ENCODE measurements at regions not wholly inside any gene's neighbourhood (a gene's known extent, or its start where the extent isn't known, plus 50 kb on each side); places are given as distances from the start of the nearest gene placed in this dataset.

GRCh38 chr5:101393795-101394450 is 490.8 kb upstream of the ST8SIA4 start:
- Histone ChIP-seq H3K9me3 (no peaks in the 10 kb centered on the region), H3K4me1 (no peaks in the 10 kb centered on the region), H3K4me3 (no peak overlapping the region), H3K36me3 (ENCODE audit: low read depth, missing control alignments) (no peaks in the 10 kb centered on the region), H3K27ac (no peak overlapping the region), H3K27me3 (no peaks in the 10 kb centered on the region)
- TF ChIP-seq CTCF (IDR thresholded peaks at IDR 0.05) = no peak
- TF ChIP-seq POLR2A (IDR thresholded peaks at IDR 0.05) = no peak
- 68 to 78% methylated on average over 5 of the region's 5 CpGs for WGBS, 2 donors
- intact Hi-C loops (cut with DNase I; ENCODE audit: low total_unique reads) = no loop called here
- no peak for DNase-seq

- WGBS, 2 donors = 27 to 40% methylated on average over 4 of the region's 4 CpGs
- Histone ChIP-seq H3K27ac (no peak overlapping the region), H3K36me3 (ENCODE audit: low read depth, missing control alignments) (no peaks in the 10 kb centered on the region), H3K9me3 (no peaks in the 10 kb centered on the region), H3K4me3 (no peak overlapping the region), H3K4me1 (no peaks in the 10 kb centered on the region), H3K27me3 (no peaks in the 10 kb centered on the region)
- peak; percentile 28 for DNase-seq
- TF ChIP-seq POLR2A (IDR thresholded peaks at IDR 0.05) (no peak), CTCF (IDR thresholded peaks at IDR 0.05) (peak in 2 of 3 experiments; percentile 32 to 60)
- intact Hi-C loops (cut with DNase I; ENCODE audit: low total_unique reads) = no loop called here
Observed at GRCh38 chr5:101390151-101390908, 487.2 kb upstream of the ST8SIA4 start.

- H3K4me3 ChIP-seq = no peak overlapping the region
- 92 to 100% methylated on average over 1 of the region's 1 CpG for WGBS, 2 donors
- intact Hi-C loops (cut with DNase I; ENCODE audit: low total_unique reads) = no loop called here
- H3K27ac ChIP-seq = no peak overlapping the region
- H3K27me3 ChIP-seq = no peaks in the 10 kb centered on the region
- TF ChIP-seq CTCF (IDR thresholded peaks at IDR 0.05) (no peak), POLR2A (IDR thresholded peaks at IDR 0.05) (no peak)
- no peak for DNase-seq
- H3K36me3 ChIP-seq (ENCODE audit: low read depth, missing control alignments) = no peaks in the 10 kb centered on the region
- H3K4me1 ChIP-seq = no peaks in the 10 kb centered on the region
- H3K9me3 ChIP-seq = no peaks in the 10 kb centered on the region
Observed at GRCh38 chr5:101385276-101385675, 482.2 kb upstream of the ST8SIA4 start.

GRCh38 chr5:101370181-101370580 is 467.1 kb upstream of the ST8SIA4 start:
- TF ChIP-seq CTCF (IDR thresholded peaks at IDR 0.05) = no peak
- no peak for TF ChIP-seq POLR2A (IDR thresholded peaks at IDR 0.05)
- Histone ChIP-seq H3K4me3 (no peak overlapping the region), H3K27ac (no peak overlapping the region), H3K36me3 (ENCODE audit: low read depth, missing control alignments) (no peaks in the 10 kb centered on the region), H3K27me3 (no peaks in the 10 kb centered on the region), H3K9me3 (no peaks in the 10 kb centered on the region), H3K4me1 (no peaks in the 10 kb centered on the region)
- 20 to 28% methylated on average over 8 of the region's 8 CpGs for WGBS, 2 donors
- no peak for DNase-seq
- intact Hi-C loops (cut with DNase I; ENCODE audit: low total_unique reads) = no loop called here

All from testis (tissue), 2 donors.